ENCODE measurements at regions not wholly inside any gene's neighbourhood (a gene's known extent, or its start where the extent isn't known, plus 50 kb on each side); places are given as distances from the start of the nearest gene placed in this dataset.
A peak's percentile ranks its signal among the peaks of the same experiment; 100 is the strongest.
"Not testable (repeated sequence)": the region's sequence is repeated elsewhere in the genome, so short reads cannot be mapped to it uniquely, and the experiment has no call there.

DNA sequence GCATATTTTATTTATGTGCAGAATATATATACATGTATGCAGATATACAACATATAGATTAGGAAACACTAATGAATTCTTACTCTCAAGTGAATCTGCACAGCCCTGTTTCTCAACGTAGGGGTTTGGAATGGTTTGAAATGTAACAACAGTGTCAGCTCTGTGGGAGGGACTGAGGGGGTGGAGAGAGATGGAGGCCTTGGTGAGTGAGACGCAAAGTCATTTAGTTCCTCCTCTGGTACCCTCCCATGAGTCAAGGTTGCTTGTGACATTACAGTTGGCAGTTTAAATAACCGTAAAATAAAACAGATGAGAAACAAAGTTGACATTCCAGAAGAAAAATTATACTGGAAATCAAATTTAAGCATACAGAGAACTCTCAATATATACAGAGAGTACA lies 313.0 kb upstream of the PRKD1 start:
- no peaks in the 10 kb centered on the region for H3K9me3 ChIP-seq (ENCODE audit: control insufficient read depth, low read length)
- no peak overlapping the region for H3K9ac ChIP-seq (ENCODE audit: low read length)
- H3K27me3 ChIP-seq (replicated peaks; ENCODE audit: control insufficient read depth, insufficient read depth, low read length): no peaks in the 10 kb centered on the region
- peaks cover 5% of the 10 kb centered on the region for H3K4me1 ChIP-seq (ENCODE audit: control insufficient read depth, insufficient read depth, low read length)
- no peaks in the 10 kb centered on the region for H3K36me3 ChIP-seq (ENCODE audit: control insufficient read depth, insufficient read depth, low read length, severe bottlenecking)
- no peak overlapping the region for H3K4me3 ChIP-seq (ENCODE audit: low read length)
- DNase-seq (ENCODE audit: low read depth): peak; percentile 46

DNA sequence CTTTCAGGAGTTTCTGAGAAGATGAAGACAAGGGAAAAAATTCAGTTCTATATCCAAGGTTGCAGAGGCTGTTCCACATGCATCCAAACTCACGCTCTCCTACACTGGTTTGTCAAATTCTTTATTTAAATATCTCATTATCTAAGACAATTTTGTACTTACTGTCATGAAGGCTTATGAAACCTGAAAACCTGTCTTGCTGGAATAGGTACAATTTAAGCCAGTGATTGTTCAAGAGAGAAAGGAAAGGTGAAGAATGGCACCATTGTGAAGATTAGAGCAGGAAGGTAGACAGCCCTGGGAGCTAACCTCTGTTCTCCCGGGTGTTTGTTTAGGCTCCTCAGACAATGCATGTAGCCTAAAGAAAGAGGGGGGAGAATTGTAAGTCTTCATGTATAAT lies 315.1 kb upstream of the PRKD1 start:
- Histone ChIP-seq H3K9ac (ENCODE audit: low read length) (no peak overlapping the region), H3K9me3 (ENCODE audit: control insufficient read depth, low read length) (no peaks in the 10 kb centered on the region), H3K4me1 (ENCODE audit: control insufficient read depth, insufficient read depth, low read length) (peaks cover 5% of the 10 kb centered on the region), H3K36me3 (ENCODE audit: control insufficient read depth, insufficient read depth, low read length, severe bottlenecking) (no peaks in the 10 kb centered on the region), H3K4me3 (ENCODE audit: low read length) (no peak overlapping the region), H3K27me3 (replicated peaks; ENCODE audit: control insufficient read depth, insufficient read depth, low read length) (no peaks in the 10 kb centered on the region)
- DNase-seq (ENCODE audit: low read depth): no peak

DNA sequence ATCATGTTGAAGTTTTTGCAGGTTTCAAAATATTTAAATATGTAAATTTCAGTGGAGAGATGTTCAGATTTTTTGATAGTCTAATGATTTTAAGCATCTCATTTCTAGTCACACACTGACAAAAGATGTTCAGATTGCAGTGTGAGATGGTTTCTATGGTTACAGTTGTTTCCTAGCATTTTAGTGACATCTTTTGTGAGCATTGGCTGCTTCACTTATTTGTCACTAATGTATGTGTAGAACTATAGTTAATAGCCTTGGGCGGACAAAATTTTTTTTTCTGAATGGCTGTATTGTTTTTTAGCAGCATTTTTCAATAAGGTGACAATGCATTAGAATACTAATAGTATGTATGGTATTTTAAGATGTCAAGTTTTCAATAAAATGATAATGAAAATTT lies 315.6 kb upstream of the PRKD1 start:
- Histone ChIP-seq H3K9me3 (ENCODE audit: control insufficient read depth, low read length) (no peaks in the 10 kb centered on the region), H3K4me3 (ENCODE audit: low read length) (no peak overlapping the region), H3K9ac (ENCODE audit: low read length) (no peak overlapping the region), H3K27me3 (replicated peaks; ENCODE audit: control insufficient read depth, insufficient read depth, low read length) (no peaks in the 10 kb centered on the region), H3K4me1 (ENCODE audit: control insufficient read depth, insufficient read depth, low read length) (peaks cover 5% of the 10 kb centered on the region), H3K36me3 (ENCODE audit: control insufficient read depth, insufficient read depth, low read length, severe bottlenecking) (no peaks in the 10 kb centered on the region)
- no peak for DNase-seq (ENCODE audit: low read depth)

- Histone ChIP-seq H3K4me3 (ENCODE audit: low read length) (no peak overlapping the region), H3K36me3 (ENCODE audit: control insufficient read depth, insufficient read depth, low read length, severe bottlenecking) (no peaks in the 10 kb centered on the region), H3K4me1 (ENCODE audit: control insufficient read depth, insufficient read depth, low read length) (peaks cover 5% of the 10 kb centered on the region), H3K9me3 (ENCODE audit: control insufficient read depth, low read length) (no peaks in the 10 kb centered on the region), H3K27me3 (replicated peaks; ENCODE audit: control insufficient read depth, insufficient read depth, low read length) (no peaks in the 10 kb centered on the region), H3K9ac (ENCODE audit: low read length) (no peak overlapping the region)
- peak; percentile 61 for DNase-seq (ENCODE audit: low read depth)
Measured at GRCh38 chr14:30243805-30244204, 315.2 kb upstream of the G2E3 start.

DNA sequence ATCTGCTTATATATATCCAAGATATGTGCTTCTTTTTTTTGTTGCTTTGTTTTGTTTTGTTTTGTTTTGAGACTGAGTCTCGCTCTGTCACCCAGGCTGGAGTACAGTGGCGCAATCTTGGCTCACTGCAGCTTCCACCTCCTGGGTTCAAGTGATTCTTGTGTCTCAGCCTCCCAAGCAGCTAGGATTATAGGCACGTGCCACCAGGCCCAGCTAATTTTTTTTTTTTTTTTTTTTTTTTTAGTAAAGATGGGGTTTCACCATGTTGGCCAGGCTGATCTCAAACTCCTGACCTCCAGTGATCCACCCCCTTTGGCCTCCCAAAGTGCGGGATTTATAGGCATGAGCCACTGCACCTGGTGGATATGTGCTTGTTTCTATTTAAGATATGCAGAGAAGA lies 314.6 kb upstream of the G2E3 start:
- DNase-seq (ENCODE audit: low read depth); H3K9me3 ChIP-seq (ENCODE audit: control insufficient read depth, low read length); H3K9ac ChIP-seq (ENCODE audit: low read length); H3K36me3 ChIP-seq (ENCODE audit: control insufficient read depth, insufficient read depth, low read length, severe bottlenecking); H3K4me3 ChIP-seq (ENCODE audit: low read length); H3K4me1 ChIP-seq (ENCODE audit: control insufficient read depth, insufficient read depth, low read length); H3K27me3 ChIP-seq (replicated peaks; ENCODE audit: control insufficient read depth, insufficient read depth, low read length): not testable (repeated sequence)

DNA sequence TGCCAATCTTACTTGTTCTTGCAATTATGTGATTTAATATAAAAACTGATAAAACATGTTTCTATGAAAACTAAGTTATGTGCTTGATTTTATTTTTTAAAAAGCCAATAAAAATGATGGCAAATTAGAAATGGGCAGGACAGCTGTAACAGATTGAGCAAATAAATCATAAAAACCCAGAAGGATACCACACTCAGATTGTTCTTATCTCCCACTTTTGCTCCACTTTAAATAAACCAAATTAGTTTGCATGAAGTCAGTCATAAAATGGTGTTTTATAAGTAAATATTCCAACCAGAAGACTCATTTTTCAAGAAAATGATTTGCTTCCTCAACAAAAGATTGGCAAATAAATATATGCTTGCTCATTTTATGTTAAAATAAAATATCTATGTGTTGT lies 307.9 kb upstream of the G2E3 start:
- H3K27me3 ChIP-seq (replicated peaks; ENCODE audit: control insufficient read depth, insufficient read depth, low read length): no peaks in the 10 kb centered on the region
- peaks cover 18% of the 10 kb centered on the region for H3K4me1 ChIP-seq (ENCODE audit: control insufficient read depth, insufficient read depth, low read length)
- no peak overlapping the region for H3K4me3 ChIP-seq (ENCODE audit: low read length)
- H3K36me3 ChIP-seq (ENCODE audit: control insufficient read depth, insufficient read depth, low read length, severe bottlenecking): no peaks in the 10 kb centered on the region
- no peak overlapping the region for H3K9ac ChIP-seq (ENCODE audit: low read length)
- no peak for DNase-seq (ENCODE audit: low read depth)
- no peaks in the 10 kb centered on the region for H3K9me3 ChIP-seq (ENCODE audit: control insufficient read depth, low read length)

GRCh38 chr14:30251557-30252100 lies 307.3 kb upstream of the G2E3 start:
- H3K4me3 ChIP-seq (ENCODE audit: low read length): no peak overlapping the region
- H3K36me3 ChIP-seq (ENCODE audit: control insufficient read depth, insufficient read depth, low read length, severe bottlenecking): no peaks in the 10 kb centered on the region
- H3K4me1 ChIP-seq (ENCODE audit: control insufficient read depth, insufficient read depth, low read length): peaks cover 18% of the 10 kb centered on the region
- DNase-seq (ENCODE audit: low read depth): no peak
- no peaks in the 10 kb centered on the region for H3K9me3 ChIP-seq (ENCODE audit: control insufficient read depth, low read length)
- H3K9ac ChIP-seq (ENCODE audit: low read length): no peak overlapping the region
- no peaks in the 10 kb centered on the region for H3K27me3 ChIP-seq (replicated peaks; ENCODE audit: control insufficient read depth, insufficient read depth, low read length)

DNA sequence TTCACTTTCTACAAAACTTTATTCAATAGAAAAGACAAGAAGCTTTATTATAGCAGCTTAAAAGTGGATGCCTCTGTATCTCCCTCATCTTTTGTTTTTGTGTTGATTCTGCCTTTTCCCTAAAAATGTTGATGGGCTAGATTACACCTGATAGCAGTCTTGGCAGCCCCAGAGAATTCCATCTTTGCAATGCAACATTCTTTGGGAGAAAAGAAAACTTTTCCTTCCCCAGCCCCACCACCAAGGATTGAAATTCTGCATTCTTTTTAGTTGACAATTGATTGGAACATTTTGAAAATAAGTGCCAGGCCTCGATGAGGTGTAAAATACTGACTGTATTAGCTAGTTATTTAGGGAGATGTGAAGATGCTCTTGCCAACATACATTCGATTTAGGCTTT lies 306.8 kb upstream of the G2E3 start:
- Histone ChIP-seq H3K36me3 (ENCODE audit: control insufficient read depth, insufficient read depth, low read length, severe bottlenecking) (no peaks in the 10 kb centered on the region), H3K9me3 (ENCODE audit: control insufficient read depth, low read length) (no peaks in the 10 kb centered on the region), H3K9ac (ENCODE audit: low read length) (no peak overlapping the region), H3K4me3 (ENCODE audit: low read length) (no peak overlapping the region), H3K27me3 (replicated peaks; ENCODE audit: control insufficient read depth, insufficient read depth, low read length) (no peaks in the 10 kb centered on the region), H3K4me1 (ENCODE audit: control insufficient read depth, insufficient read depth, low read length) (peaks cover 20% of the 10 kb centered on the region)
- peak; percentile 33 for DNase-seq (ENCODE audit: low read depth)

GRCh38 chr14:30252783-30253674 lies 305.9 kb upstream of the G2E3 start:
- Histone ChIP-seq H3K4me3 (ENCODE audit: low read length) (no peak overlapping the region), H3K9ac (ENCODE audit: low read length) (no peak overlapping the region)
- DNase-seq (ENCODE audit: low read depth): peak; percentile 42

DNA sequence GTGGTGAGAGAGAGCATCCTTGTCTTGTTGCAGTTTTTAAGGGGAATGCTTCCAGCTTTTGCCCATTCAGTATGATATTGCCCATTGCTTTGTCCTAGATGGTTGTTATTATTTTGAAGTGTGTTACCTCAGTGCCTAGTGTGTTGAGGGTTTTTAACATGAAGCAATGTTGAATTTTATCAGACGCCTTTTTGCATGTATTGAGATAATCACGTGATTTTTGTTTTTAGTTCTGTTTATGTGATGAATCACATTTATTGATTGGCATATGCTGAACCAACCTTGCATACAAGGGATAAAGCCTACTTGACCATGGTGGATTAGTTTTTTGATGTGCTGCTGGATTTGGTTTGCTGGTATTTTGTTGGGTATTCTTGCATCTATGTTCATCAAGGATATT lies 302.3 kb upstream of the G2E3 start:
- Histone ChIP-seq H3K36me3 (ENCODE audit: control insufficient read depth, insufficient read depth, low read length, severe bottlenecking) (no peaks in the 10 kb centered on the region), H3K4me1 (ENCODE audit: control insufficient read depth, insufficient read depth, low read length) (peaks cover 37% of the 10 kb centered on the region), H3K27me3 (replicated peaks; ENCODE audit: control insufficient read depth, insufficient read depth, low read length) (no peaks in the 10 kb centered on the region), H3K9me3 (ENCODE audit: control insufficient read depth, low read length) (no peaks in the 10 kb centered on the region), H3K4me3 (ENCODE audit: low read length) (no peak overlapping the region), H3K9ac (ENCODE audit: low read length) (no peak overlapping the region)
- no peak for DNase-seq (ENCODE audit: low read depth)

More at GRCh38 chr14:30252783-30253674, 305.9 kb upstream of the G2E3 start:
- peaks cover 28% of the 10 kb centered on the region for H3K4me1 ChIP-seq (ENCODE audit: control insufficient read depth, insufficient read depth, low read length)
- H3K9me3 ChIP-seq (ENCODE audit: control insufficient read depth, low read length): no peaks in the 10 kb centered on the region
- no peaks in the 10 kb centered on the region for H3K36me3 ChIP-seq (ENCODE audit: control insufficient read depth, insufficient read depth, low read length, severe bottlenecking)
- H3K27me3 ChIP-seq (replicated peaks; ENCODE audit: control insufficient read depth, insufficient read depth, low read length): no peaks in the 10 kb centered on the region

- Histone ChIP-seq H3K9me3 (ENCODE audit: control insufficient read depth, low read length) (no peaks in the 10 kb centered on the region), H3K27me3 (replicated peaks; ENCODE audit: control insufficient read depth, insufficient read depth, low read length) (no peaks in the 10 kb centered on the region), H3K9ac (ENCODE audit: low read length) (no peak overlapping the region), H3K4me1 (ENCODE audit: control insufficient read depth, insufficient read depth, low read length) (peaks cover 24% of the 10 kb centered on the region), H3K36me3 (ENCODE audit: control insufficient read depth, insufficient read depth, low read length, severe bottlenecking) (no peaks in the 10 kb centered on the region), H3K4me3 (ENCODE audit: low read length) (peak overlapping the region; percentile 7)
- no peak for DNase-seq (ENCODE audit: low read depth)
Measured at GRCh38 chr14:30257946-30258661, 300.9 kb upstream of the G2E3 start.
